Esophagus muscularis mucosa (tissue), 4 donors: ENCODE measurements at regions not wholly inside any gene's neighbourhood (a gene's known extent, or its start where the extent isn't known, plus 50 kb on each side); places are given as distances from the start of the nearest gene placed in this dataset.

Experiments used
- DNase-seq: peaks from one replicate; pipeline ENCODE4 v3.0.0-alpha.2; 2017; ENCODE audit errors: extremely low spot score
- H3K27ac ChIP-seq, 4 donors: fragments of 200-600 bp; sonication (generic); replicated peaks in 1 of 4; 1 replicate in 3 of 4; 2 replicates in 1 of 4; pipeline ENCODE4 v1.5.1; 2016 to 2019; ENCODE audit warnings: mild to moderate bottlenecking in 1 of 4
- H3K27me3 ChIP-seq, 4 donors: fragments of 200-600 bp; sonication (generic); one replicate each; pipeline versions ENCODE4 v1.5.1 to v1.6.0; 2016 to 2019
- H3K36me3 ChIP-seq, 4 donors: fragments of 200-600 bp; sonication (generic); one replicate each; pipeline ENCODE4 v1.5.1; 2016 to 2019
- H3K4me1 ChIP-seq, 4 donors: fragments of 200-600 bp; sonication (generic); one replicate each; pipeline ENCODE4 v1.5.1; 2016 to 2019
- H3K4me3 ChIP-seq, 4 donors: fragments of 200-600 bp; sonication (generic); 1 replicate in 2 of 4; 2 replicates in 2 of 4; pipeline ENCODE4 v1.5.1; 2016 to 2019; ENCODE audit warnings: mild to moderate bottlenecking in 4 of 4, moderate library complexity in 1 of 4
- H3K9me3 ChIP-seq, 4 donors: fragments of 200-600 bp; sonication (generic); 1 replicate in 3 of 4; 2 replicates in 1 of 4; pipeline ENCODE4 v1.5.1; 2016 to 2019
- CTCF ChIP-seq, 3 experiments: fragments of 200-600 bp in 2 of 3; fragments of 450-650 bp in 1 of 3; sonication (generic) in 2 of 3; IDR thresholded peaks; one replicate each; pipeline ENCODE4 v1.5.1; 2017 to 2019; ENCODE audit warnings: antibody characterized with exemption in 3 of 3, mild to moderate bottlenecking in 2 of 3, moderate library complexity in 1 of 3
- EP300 ChIP-seq: sonication (generic); formaldehyde crosslinking; IDR thresholded peaks from one replicate; pipeline ENCODE4 v1.6.1; 2017; ENCODE audit warnings: antibody characterized with exemption
- POLR2A ChIP-seq: fragments of 450-650 bp; IDR thresholded peaks from one replicate; pipeline ENCODE4 v1.6.1; 2017; ENCODE audit warnings: antibody characterized with exemption, moderate library complexity, mild to moderate bottlenecking, low read depth
- POLR2AphosphoS5 ChIP-seq, 2 donors: sonication (generic); formaldehyde crosslinking; IDR thresholded peaks; one replicate each; pipeline ENCODE4 v1.6.1; 2017; ENCODE audit warnings: antibody characterized with exemption in 2 of 2
- WGBS: methylation state at CpG from one replicate; pipeline ENCODE4 v1.1.5; 2018; 5-methylcytosine and 5-hydroxymethylcytosine counted together
- intact Hi-C: fragments of 100-400 bp; cut with DNase I; formaldehyde crosslinking; loops from one replicate; pipeline ENCODE4 v1.15.1; 2023

- Histone ChIP-seq H3K27me3 (no peaks in the 10 kb centered on the region), H3K4me3 (no peak overlapping the region), H3K27ac (no peak overlapping the region), H3K9me3 (no peaks in the 10 kb centered on the region), H3K36me3 (no peaks in the 10 kb centered on the region), H3K4me1 (no peaks in the 10 kb centered on the region)
- 81% methylated on average over 8 of the region's 8 CpGs for WGBS
- TF ChIP-seq POLR2AphosphoS5 (IDR thresholded peaks at IDR 0.05) (no peak), EP300 (no peak), CTCF (IDR thresholded peaks at IDR 0.05) (no peak), POLR2A (no peak)
- DNase-seq = peak; percentile 75
- intact Hi-C loops = no loop called here
Measured at GRCh38 chr1:115893545-115893944, 52.6 kb upstream of the NHLH2 start.

DNA sequence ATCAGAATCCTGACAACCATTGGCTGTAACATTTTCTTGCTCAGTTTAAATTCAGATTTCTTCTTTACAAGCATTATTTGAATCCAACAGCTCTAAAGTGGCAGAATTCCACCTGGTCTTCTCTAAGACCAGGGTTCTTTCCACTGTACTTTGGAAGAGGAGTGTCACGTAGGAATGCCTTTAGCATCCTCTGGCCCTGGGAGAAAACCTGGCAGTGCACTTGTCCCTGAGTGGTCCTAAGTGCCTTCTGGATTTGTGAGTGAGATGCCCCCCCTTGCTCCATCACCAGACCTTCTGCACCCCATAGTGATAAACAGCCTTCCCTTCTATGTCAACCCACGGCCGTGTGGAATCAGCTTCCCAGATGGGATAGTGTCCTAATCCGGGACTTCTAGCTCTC, 57.1 kb upstream of the NHLH2 start:
- 92% methylated on average over 4 of the region's 4 CpGs for WGBS
- no peak for TF ChIP-seq POLR2A
- TF ChIP-seq EP300 = no peak
- TF ChIP-seq CTCF (IDR thresholded peaks at IDR 0.05) = no peak
- no peak for TF ChIP-seq POLR2AphosphoS5 (IDR thresholded peaks at IDR 0.05)
- H3K27ac ChIP-seq = no peak overlapping the region
- peak; percentile 75 for DNase-seq
- no peaks in the 10 kb centered on the region for H3K36me3 ChIP-seq
- H3K4me1 ChIP-seq = no peaks in the 10 kb centered on the region
- no peaks in the 10 kb centered on the region for H3K27me3 ChIP-seq
- H3K9me3 ChIP-seq = no peaks in the 10 kb centered on the region
- intact Hi-C loops = no loop called here
- no peak overlapping the region for H3K4me3 ChIP-seq

DNA sequence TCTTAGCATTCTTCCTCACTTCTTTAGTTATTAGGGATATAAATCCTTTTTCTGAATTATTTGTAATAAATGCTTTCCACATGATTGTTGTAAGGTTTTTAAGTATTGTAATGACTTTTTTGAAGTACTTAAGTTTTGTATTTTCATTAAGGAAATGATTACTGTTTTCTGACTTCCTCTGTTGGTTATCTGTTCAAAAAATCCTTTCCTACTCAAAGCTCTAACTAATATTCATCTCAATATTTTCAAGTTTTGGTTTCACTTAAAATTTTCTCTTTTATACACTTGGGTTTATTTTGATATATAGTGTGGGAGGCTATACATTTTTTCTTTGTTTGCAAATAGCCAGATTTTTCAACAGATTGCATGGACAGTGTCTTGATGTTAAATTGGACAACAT, 59.9 kb upstream of the NHLH2 start:
- H3K4me3 ChIP-seq = no peak overlapping the region
- no peaks in the 10 kb centered on the region for H3K4me1 ChIP-seq
- H3K27ac ChIP-seq = no peak overlapping the region
- H3K9me3 ChIP-seq = no peaks in the 10 kb centered on the region
- H3K36me3 ChIP-seq = no peaks in the 10 kb centered on the region
- TF ChIP-seq CTCF (IDR thresholded peaks at IDR 0.05) (no peak), POLR2AphosphoS5 (IDR thresholded peaks at IDR 0.05) (no peak), POLR2A (no peak), EP300 (no peak)
- DNase-seq = no peak
- peaks cover 0 to 5% (median 0%) of the 10 kb centered on the region in 4 donors for H3K27me3 ChIP-seq
- intact Hi-C loops = no loop called here

- TF ChIP-seq POLR2AphosphoS5 (IDR thresholded peaks at IDR 0.05) (no peak), EP300 (no peak), CTCF (IDR thresholded peaks at IDR 0.05) (no peak), POLR2A (no peak)
- peaks cover 0 to 5% (median 0%) of the 10 kb centered on the region in 4 donors for H3K27me3 ChIP-seq
- H3K4me3 ChIP-seq = no peak overlapping the region
- intact Hi-C loops = no loop called here
- DNase-seq = no peak
- no peaks in the 10 kb centered on the region for H3K36me3 ChIP-seq
- 94% methylated on average over 1 of the region's 1 CpG for WGBS
- no peaks in the 10 kb centered on the region for H3K9me3 ChIP-seq
- H3K4me1 ChIP-seq = no peaks in the 10 kb centered on the region
- H3K27ac ChIP-seq = no peak overlapping the region
Measured at GRCh38 chr1:115906627-115907026, 65.7 kb upstream of the NHLH2 start.

DNA sequence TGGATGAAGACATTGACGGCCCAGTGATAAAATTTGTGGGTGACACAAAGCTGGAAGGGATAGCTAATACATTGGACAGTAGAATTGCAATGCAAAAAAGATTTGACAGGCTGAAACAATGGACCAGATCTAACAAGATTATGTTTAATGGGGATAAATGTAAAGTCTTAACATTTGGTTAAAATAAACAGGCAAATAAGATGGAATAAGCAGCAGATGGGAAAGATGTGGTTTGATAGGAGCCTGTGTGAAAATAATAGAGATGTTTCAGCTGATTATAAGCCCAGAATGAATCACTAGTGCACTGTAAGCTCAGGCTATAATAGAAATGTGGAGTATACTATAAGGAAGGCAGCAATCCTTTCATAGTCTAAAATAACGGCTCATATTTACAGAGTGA, 66.2 kb upstream of the NHLH2 start:
- TF ChIP-seq EP300 = no peak
- no peak for TF ChIP-seq CTCF (IDR thresholded peaks at IDR 0.05)
- TF ChIP-seq POLR2AphosphoS5 (IDR thresholded peaks at IDR 0.05) = no peak
- no peak for TF ChIP-seq POLR2A
- DNase-seq = no peak
- no peak overlapping the region for H3K27ac ChIP-seq
- WGBS = 76% methylated on average over 2 of the region's 2 CpGs
- intact Hi-C loops = no loop called here
- H3K36me3 ChIP-seq = no peaks in the 10 kb centered on the region
- no peaks in the 10 kb centered on the region for H3K4me1 ChIP-seq
- H3K27me3 ChIP-seq = peaks cover 0 to 5% (median 0%) of the 10 kb centered on the region in 4 donors
- no peaks in the 10 kb centered on the region for H3K9me3 ChIP-seq
- no peak overlapping the region for H3K4me3 ChIP-seq
